Choroid plexus epithelial cell (primary cell): ENCODE measurements at regions not wholly inside any gene's neighbourhood (a gene's known extent, or its start where the extent isn't known, plus 50 kb on each side); places are given as distances from the start of the nearest gene placed in this dataset.

Experiments
- DNase-seq: peaks from one replicate; pipeline ENCODE4 v3.0.0-alpha.2; 2010; ENCODE audit warnings: low read depth
- H3K4me3 ChIP-seq: 2 replicates; pipeline ENCODE4 v1.5.1; 2011; ENCODE audit warnings: low read depth, mild to moderate bottlenecking, control low read depth, low read length, moderate library complexity
- CTCF ChIP-seq: conservative IDR thresholded peaks from 2 replicates; pipeline ENCODE4 v1.5.1; 2011; ENCODE audit warnings: low read depth, mild to moderate bottlenecking, control low read depth, inconsistent platforms, low read length, moderate library complexity

GRCh38 chr14:27127838-27128237, 530.0 kb upstream of the NOVA1 start:
- no peak overlapping the region for H3K4me3 ChIP-seq
- no peak for TF ChIP-seq CTCF
- no peak for DNase-seq

GRCh38 chr14:27134200-27134599, 536.4 kb upstream of the NOVA1 start:
- TF ChIP-seq CTCF = no peak
- DNase-seq = no peak
- no peak overlapping the region for H3K4me3 ChIP-seq

GRCh38 chr14:27145170-27145569, 547.3 kb upstream of the NOVA1 start:
- no peak for DNase-seq
- no peak overlapping the region for H3K4me3 ChIP-seq
- TF ChIP-seq CTCF = no peak

- H3K4me3 ChIP-seq = no peak overlapping the region
- TF ChIP-seq CTCF = no peak
- DNase-seq = no peak
Measured at GRCh38 chr14:27148143-27148542, 550.3 kb upstream of the NOVA1 start.

GRCh38 chr14:27164139-27164538, 566.3 kb upstream of the NOVA1 start:
- no peak overlapping the region for H3K4me3 ChIP-seq
- TF ChIP-seq CTCF = no peak
- DNase-seq = no peak

GRCh38 chr14:27175489-27175888, 577.7 kb upstream of the NOVA1 start:
- no peak overlapping the region for H3K4me3 ChIP-seq
- no peak for TF ChIP-seq CTCF
- DNase-seq = no peak

- H3K4me3 ChIP-seq = no peak overlapping the region
- TF ChIP-seq CTCF = no peak
- no peak for DNase-seq
Measured at GRCh38 chr14:27181333-27181732, 583.5 kb upstream of the NOVA1 start.
